Stomach (tissue), 8 donors: ENCODE measurements at regions not wholly inside any gene's neighbourhood (a gene's known extent, or its start where the extent isn't known, plus 50 kb on each side); places are given as distances from the start of the nearest gene placed in this dataset.

ENCODE experiments used
- DNase-seq, 2 donors: peaks; one replicate each; pipeline versions ENCODE4 v3.0.0 to v3.0.0-alpha.2; 2013 to 2019
- H3K27ac ChIP-seq, 5 donors: fragments of 200-600 bp in 4 of 5; sonication (generic) in 4 of 5; one replicate each; pipeline ENCODE4 v1.5.1; 2013 to 2019; ENCODE audit warnings: mild to moderate bottlenecking in 1 of 5, moderate library complexity in 1 of 5
- H3K27me3 ChIP-seq, 3 donors: fragments of 200-600 bp; sonication (generic); one replicate each; pipeline ENCODE4 v1.5.1; 2017 to 2019; ENCODE audit warnings: mixed run types in 1 of 3
- H3K36me3 ChIP-seq, 4 donors: fragments of 200-600 bp; sonication (generic); 1 replicate in 3 of 4; 2 replicates in 1 of 4; pipeline ENCODE4 v1.5.1; 2016 to 2019
- H3K4me1 ChIP-seq, 4 donors: fragments of 200-600 bp; sonication (generic); one replicate each; pipeline ENCODE4 v1.5.1; 2016 to 2019
- H3K4me3 ChIP-seq, 4 donors: fragments of 200-600 bp; sonication (generic) in 3 of 4; one replicate each; pipeline ENCODE4 v1.5.1; 2016 to 2019; ENCODE audit warnings: mild to moderate bottlenecking in 1 of 4
- H3K9me3 ChIP-seq, 4 donors: fragments of 200-600 bp; sonication (generic); one replicate each; pipeline ENCODE4 v1.5.1; 2016 to 2019
- CTCF ChIP-seq, 7 experiments: fragments of 450-650 bp in 4 of 7; fragments of 200-600 bp in 3 of 7; sonication (generic) in 3 of 7; IDR thresholded peaks; one replicate each; pipeline ENCODE4 v1.5.1; 2016 to 2019; ENCODE audit warnings: antibody characterized with exemption in 7 of 7, control low read depth in 2 of 7, mild to moderate bottlenecking in 1 of 7
- EP300 ChIP-seq: sonication (generic); formaldehyde crosslinking; IDR thresholded peaks from one replicate; pipeline ENCODE4 v1.6.1; 2017; ENCODE audit warnings: antibody characterized with exemption
- POLR2A ChIP-seq, 4 donors: fragments of 450-650 bp; IDR thresholded peaks; one replicate each; pipeline ENCODE4 v1.6.1; 2016; ENCODE audit warnings: antibody characterized with exemption in 4 of 4, control low read depth in 2 of 4, mild to moderate bottlenecking in 1 of 4, moderate library complexity in 1 of 4
- POLR2AphosphoS5 ChIP-seq, 3 donors: sonication (generic); formaldehyde crosslinking; IDR thresholded peaks; one replicate each; pipeline ENCODE4 v1.6.1; 2016; ENCODE audit warnings: antibody characterized with exemption in 3 of 3
- WGBS, 5 donors: extraction: QIAGEN DNeasy Blood & Tissue Kit in 3 of 5; methylation state at CpG; one replicate each; pipeline versions ENCODE4 v1.1.5 to v1.1.7; 2013 to 2018; 5-methylcytosine and 5-hydroxymethylcytosine counted together
- intact Hi-C: fragments of 100-400 bp; cut with DNase I; formaldehyde crosslinking; loops from one replicate; pipeline ENCODE4 v1.15.1; 2023; ENCODE audit warnings: low total_unique reads
- donor health status: healthy with polysubstance abuse.
- donor health status: Bipolar disorder and iron deficiency.
- donor health status: healthy.

- WGBS, 5 donors: 66 to 75% (median 69%) methylated on average over 3 of the region's 3 CpGs
- TF ChIP-seq EP300 (no peak), POLR2A (IDR thresholded peaks at IDR 0.05) (no peak), CTCF (IDR thresholded peaks at IDR 0.05) (no peak), POLR2AphosphoS5 (IDR thresholded peaks at IDR 0.05) (no peak)
These were observed 1317.6 kb downstream of the PCDH9 start for GRCh38 chr13:65912516-65912915.

DNA sequence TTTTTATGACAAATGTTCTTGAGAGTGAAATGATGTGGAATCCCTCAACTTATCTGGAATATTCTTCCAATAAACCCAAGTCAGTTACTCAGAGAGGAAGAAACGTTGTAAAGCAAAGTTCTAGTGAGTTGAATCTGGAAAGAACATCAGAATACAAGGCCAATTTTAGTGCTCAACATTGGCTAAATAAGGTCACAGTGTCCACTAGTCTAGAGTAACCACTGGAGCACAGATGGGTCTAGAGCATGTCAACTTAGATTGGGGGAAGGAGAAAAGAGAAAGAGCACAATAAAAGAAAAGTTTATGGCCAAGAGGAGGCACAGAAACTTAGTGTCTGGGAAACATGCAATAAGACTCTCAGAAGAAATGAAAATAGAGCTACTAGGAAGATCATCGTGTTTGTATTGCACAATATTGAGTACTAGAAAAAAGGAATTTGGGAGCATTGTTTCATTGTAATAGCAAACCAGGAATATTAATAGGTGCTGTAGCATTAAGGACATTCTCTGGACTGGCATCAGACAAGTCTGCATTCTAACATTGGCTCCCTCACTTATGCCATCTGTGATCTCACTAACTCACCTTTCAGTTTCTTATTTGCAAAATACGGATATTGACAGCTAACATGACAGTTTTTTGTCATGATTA, 1318.5 kb downstream of the PCDH9 start:
- Histone ChIP-seq H3K27ac (no peak overlapping the region), H3K4me1 (no peaks in the 10 kb centered on the region), H3K4me3 (no peak overlapping the region), H3K27me3 (no peaks in the 10 kb centered on the region), H3K9me3 (peaks cover 0 to 5% (median 0%) of the 10 kb centered on the region in 4 donors), H3K36me3 (no peaks in the 10 kb centered on the region)
- TF ChIP-seq EP300 (no peak), POLR2A (IDR thresholded peaks at IDR 0.05) (no peak), POLR2AphosphoS5 (IDR thresholded peaks at IDR 0.05) (no peak), CTCF (IDR thresholded peaks at IDR 0.05) (no peak)
- intact Hi-C loops: no loop called here
- no peak for DNase-seq
- WGBS, 5 donors: 63 to 76% (median 67%) methylated on average over 3 of the region's 3 CpGs

More at GRCh38 chr13:65912516-65912915, 1317.6 kb downstream of the PCDH9 start:
- no peaks in the 10 kb centered on the region for H3K36me3 ChIP-seq
- H3K4me3 ChIP-seq: no peak overlapping the region
- no peaks in the 10 kb centered on the region for H3K9me3 ChIP-seq
- H3K27ac ChIP-seq: no peak overlapping the region
- no peak for DNase-seq
- no peaks in the 10 kb centered on the region for H3K4me1 ChIP-seq
- no peaks in the 10 kb centered on the region for H3K27me3 ChIP-seq
- intact Hi-C loops: no loop called here

DNA sequence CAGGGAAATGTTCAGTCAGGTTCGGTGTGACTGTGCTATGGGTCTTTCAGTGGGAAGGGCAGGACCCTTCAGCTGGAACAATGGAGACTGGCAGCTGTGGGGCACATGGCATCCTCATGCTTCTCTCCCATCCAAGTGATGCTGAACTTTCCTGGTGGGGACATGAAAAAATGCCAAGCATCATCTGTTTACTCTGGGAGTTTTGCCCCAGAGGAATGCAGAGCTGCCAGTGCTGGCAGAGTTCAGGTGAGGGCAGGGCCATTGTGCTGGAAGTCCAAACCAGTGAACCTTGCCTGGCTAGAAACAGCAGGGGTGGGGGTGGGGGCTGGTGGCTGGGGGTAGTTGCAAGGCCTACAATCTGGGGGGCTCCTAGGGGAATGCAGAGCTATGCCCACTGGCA, 1320.6 kb downstream of the PCDH9 start:
- no peak for DNase-seq

More for the DNA sequence above, 1320.6 kb downstream of the PCDH9 start:
- no peaks in the 10 kb centered on the region for H3K36me3 ChIP-seq
- intact Hi-C loops: no loop called here
- no peaks in the 10 kb centered on the region for H3K27me3 ChIP-seq
- no peak overlapping the region for H3K27ac ChIP-seq
- H3K4me1 ChIP-seq: no peaks in the 10 kb centered on the region
- TF ChIP-seq POLR2AphosphoS5 (IDR thresholded peaks at IDR 0.05) (no peak), EP300 (no peak), CTCF (IDR thresholded peaks at IDR 0.05) (no peak), POLR2A (IDR thresholded peaks at IDR 0.05) (no peak)
- H3K4me3 ChIP-seq: no peak overlapping the region
- 90 to 100% (median 92%) methylated on average over 1 of the region's 1 CpG for WGBS, 5 donors
- H3K9me3 ChIP-seq: peaks cover 0 to 8% (median 0%) of the 10 kb centered on the region in 4 donors
